Embryonic facial prominence (tissue), 1 donor: ENCODE measurements at regions not wholly inside any gene's neighbourhood (a gene's known extent, or its start where the extent isn't known, plus 50 kb on each side); places are given as distances from the start of the nearest gene placed in this dataset.
"Not testable (repeated sequence)": the region's sequence is repeated elsewhere in the genome, so short reads cannot be mapped to it uniquely, and the experiment has no call there.

ENCODE experiments used
- DNase-seq: peaks from one replicate; pipeline ENCODE4 v3.0.0-alpha.2; 2016; ENCODE audit errors: extremely low spot score

DNA sequence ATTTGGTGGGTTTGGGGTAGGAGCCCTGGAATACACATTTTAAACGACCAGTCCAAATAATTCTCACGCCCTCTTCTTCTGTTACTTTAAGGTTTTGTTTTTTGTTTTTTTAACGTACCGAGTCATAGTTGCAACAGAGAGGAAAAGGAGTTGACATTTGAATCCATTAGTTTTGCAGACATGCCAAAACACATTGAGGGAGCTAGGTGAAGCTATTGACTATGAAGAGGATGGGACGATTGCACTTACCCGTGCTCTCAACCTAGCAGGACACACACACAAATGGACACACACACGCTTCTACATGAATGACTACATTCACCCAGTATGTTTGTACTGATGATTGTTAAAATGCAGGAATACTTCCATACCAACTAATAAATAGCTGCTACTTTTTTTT lies 54.3 kb upstream of the CIT start:
- DNase-seq, result no peak

DNA sequence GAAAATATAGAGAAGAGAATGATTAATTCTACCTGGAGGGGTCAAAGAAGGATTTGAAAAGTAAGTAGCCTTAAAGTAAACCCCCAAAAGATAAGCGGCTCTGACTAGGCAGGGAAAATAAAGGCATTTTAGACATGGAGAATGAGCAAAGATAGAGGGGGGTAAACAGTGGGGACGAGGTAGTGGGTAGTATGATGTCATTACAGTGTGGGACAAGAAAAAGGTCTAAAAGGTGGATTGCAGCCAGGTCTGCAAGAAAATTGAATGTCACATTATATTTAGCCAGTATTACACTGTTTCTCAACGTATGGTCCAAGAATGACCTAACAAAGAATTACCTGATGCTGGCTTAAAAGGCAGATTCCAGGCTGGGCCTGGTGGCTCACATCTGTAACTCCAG lies 55.8 kb upstream of the CIT start:
- no peak for DNase-seq

DNA sequence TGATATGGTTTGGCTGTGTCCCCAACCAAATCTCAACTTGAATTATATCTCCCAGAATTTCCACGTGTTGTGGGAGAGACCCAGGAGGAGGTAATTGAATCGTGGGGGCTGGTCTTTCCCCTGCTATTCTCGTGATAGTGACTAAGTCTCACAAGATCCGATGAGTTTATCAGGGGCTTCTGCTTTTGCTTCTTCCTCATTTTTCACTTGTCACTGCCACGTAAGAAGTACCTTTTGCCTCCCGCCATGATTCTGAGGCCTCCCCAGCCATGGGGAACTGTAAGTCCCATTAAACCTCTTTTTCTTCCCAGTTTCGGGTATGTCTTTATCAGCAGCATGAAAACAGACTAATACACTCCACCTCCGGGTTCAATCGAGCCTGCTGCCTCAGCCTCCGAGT lies 54.3 kb upstream of the BICDL1 start:
- not testable (repeated sequence) for DNase-seq

DNA sequence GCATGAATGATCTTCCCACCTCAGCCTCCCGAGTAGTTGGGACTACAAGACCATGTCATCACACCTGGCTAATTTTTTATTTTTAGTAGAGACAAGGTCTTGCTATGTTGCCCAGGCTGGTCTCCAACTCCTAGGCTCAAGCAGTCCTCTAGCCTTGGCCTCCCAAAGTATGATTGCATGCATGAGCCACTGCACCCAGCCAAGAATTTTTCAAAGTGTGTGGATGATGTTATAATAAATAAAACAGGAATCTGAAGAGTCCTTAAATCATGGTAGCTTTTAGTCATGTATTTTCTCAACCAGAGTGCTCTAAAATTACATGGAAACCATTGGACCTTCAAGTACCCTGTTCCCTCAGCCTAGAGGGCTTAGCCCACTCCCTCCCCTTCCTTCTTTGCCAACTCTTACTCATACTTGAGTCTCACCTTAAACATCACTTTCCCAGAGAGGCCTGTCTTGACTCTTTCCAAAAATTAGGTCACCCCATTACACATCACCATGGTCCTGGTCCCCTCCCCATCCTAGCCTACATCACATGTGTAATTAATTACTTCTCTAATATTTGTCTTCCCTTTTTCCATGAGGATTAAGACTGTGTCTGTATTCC lies 52.2 kb upstream of the BICDL1 start:
- DNase-seq, result no peak

DNA sequence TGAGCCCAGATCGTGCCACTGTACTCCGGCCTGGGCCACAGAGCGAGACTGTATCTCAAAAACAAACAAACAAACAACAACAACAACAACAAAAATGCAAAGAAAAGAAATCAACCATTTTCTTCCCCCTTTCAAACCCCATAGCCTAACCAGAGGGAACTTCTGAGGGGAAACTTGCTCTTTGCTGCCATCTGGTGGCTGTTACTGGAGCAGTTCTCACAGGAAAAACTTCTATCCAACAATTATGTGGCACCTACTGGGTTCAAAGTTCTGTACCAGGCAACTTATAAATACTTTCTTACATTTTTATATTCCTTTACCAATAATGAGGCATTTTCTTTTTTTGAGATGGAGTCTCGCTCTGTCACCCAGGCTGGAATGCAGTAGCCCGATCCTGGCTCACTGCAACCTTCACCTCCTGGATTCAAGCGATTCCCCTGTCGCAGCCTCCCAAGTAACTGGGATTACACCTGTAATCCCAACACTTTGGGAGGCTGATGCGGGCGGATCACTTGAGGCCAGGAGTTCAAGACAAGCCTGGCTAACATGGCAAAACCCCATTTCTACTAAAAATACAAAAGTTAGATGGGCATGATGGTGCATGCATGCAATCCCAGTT lies 50.9 kb upstream of the BICDL1 start:
- peak; percentile 9 for DNase-seq
